Effector memory CD8-positive, alpha-beta T cell (primary cell): ENCODE measurements at regions not wholly inside any gene's neighbourhood (a gene's known extent, or its start where the extent isn't known, plus 50 kb on each side); places are given as distances from the start of the nearest gene placed in this dataset.

Experiments used
- ATAC-seq: fragments of 150-1000 bp; cut with Tn5 transposase; replicated peaks from 2 replicates; pipeline ENCODE4 v1.10.0; 2021; ENCODE audit warnings: mild to moderate bottlenecking, moderate library complexity
- DNase-seq, 3 experiments: peaks; one replicate each; pipeline ENCODE4 v3.0.0; 2021
- H3K27ac Mint-ChIP-seq, 2 donors: one replicate each; pipeline ENCODE4 v1.8.0; 2022; ENCODE audit warnings: mild to moderate bottlenecking in 2 of 2, mixed read lengths in 2 of 2, moderate library complexity in 2 of 2
- H3K27me3 Mint-ChIP-seq, 2 donors: one replicate each; pipeline ENCODE4 v1.8.0; 2022; ENCODE audit warnings: mixed read lengths in 2 of 2
- H3K36me3 Mint-ChIP-seq: one replicate; pipeline ENCODE4 v1.8.0; 2022; ENCODE audit warnings: mild to moderate bottlenecking, moderate library complexity, mixed read lengths; ENCODE audit not compliant: insufficient read depth
- H3K4me1 Mint-ChIP-seq, 2 donors: one replicate each; pipeline ENCODE4 v1.8.0; 2022; ENCODE audit warnings: low read depth in 2 of 2, mixed read lengths in 2 of 2
- H3K4me3 Mint-ChIP-seq, 2 donors: one replicate each; pipeline ENCODE4 v1.8.0; 2022; ENCODE audit warnings: mild to moderate bottlenecking in 2 of 2, mixed read lengths in 2 of 2, moderate library complexity in 2 of 2
- H3K9me3 Mint-ChIP-seq, 2 donors: one replicate each; pipeline ENCODE4 v1.8.0; 2022; ENCODE audit warnings: mixed read lengths in 2 of 2

DNA sequence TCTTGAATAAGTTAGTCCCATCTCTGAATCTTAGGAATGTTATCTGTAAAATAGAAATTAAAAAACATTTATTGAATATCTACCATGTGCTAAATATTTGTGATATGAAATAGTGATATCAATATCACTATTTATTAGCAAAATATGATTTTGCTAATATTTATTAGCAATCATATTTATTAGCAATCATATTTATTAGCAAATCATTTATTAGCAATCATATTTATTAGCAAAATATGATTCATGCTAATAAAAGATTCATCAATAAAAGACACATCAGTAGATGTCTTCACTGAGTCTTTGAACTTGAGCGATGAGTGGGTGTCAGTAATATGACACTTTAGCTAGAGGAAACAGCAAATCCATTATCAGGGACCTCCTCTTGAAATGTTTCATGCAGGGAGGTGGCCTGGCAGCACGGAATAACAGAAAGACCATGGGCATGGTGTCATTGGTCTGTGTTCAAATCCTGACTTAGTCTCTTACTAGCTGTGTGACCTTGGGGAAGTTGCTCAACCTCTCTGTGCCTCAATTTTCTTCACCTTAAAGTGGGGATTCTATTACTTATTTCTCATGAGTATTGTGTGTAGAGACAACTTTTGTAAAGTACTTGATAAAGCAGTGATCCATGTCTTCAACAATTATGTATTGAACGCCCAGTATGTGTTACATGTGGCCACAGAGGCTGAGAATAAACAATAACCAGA lies 456.2 kb upstream of the MEX3C start:
- Mint-ChIP-seq H3K36me3 (no peaks in the 10 kb centered on the region), H3K4me3 (no peak overlapping the region), H3K9me3 (no peaks in the 10 kb centered on the region), H3K4me1 (no peaks in the 10 kb centered on the region), H3K27me3 (peaks cover 19 to 26% of the 10 kb centered on the region in 2 donors), H3K27ac (no peak overlapping the region)
- no peak for DNase-seq
- ATAC-seq = no peak

DNA sequence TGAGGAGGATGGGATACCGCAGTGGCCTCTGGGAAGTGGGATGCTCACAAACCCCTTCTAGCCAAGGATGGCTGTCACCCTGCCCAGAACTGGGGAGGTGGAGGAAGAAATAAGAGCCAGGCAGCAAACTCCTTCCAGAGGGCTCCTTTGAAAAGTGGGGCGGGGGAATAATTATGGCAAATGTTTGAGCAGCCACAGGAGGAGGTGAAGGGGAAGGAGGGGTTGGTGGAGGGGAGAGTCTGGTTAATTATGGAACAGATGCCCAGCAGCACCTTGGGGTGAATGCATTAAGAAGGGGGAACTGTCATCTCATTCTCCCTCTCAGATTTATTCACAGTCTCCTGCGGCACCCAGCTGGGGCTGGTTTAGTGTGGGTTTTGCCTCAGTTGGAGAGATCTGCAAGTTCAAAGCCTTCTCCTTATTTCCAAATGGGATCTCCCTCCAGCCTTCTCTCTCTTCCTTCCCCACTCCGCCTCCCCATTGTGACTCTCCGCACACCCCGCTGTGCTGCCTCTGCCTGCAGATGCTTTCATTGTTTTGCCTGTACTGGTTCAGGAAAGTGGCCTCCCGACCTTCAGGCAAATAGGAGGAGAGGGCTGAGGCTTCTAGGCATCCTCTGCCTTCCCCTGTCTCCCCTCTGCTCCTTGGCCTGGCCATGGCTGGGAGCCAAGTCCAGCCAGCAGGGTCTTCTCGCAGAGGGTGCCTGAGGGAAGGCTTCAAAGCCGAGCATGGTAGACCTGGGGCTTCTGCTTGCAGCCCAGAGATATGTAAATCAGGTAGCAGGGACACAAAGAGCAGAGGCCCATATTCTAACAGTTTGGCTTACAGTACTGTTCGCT lies 457.2 kb upstream of the MEX3C start:
- Mint-ChIP-seq H3K9me3 (no peaks in the 10 kb centered on the region), H3K4me3 (no peak overlapping the region), H3K36me3 (no peaks in the 10 kb centered on the region), H3K27me3 (peaks cover 19 to 26% of the 10 kb centered on the region in 2 donors), H3K27ac (peak overlapping the region in 1 of 2 donors; percentile 20), H3K4me1 (no peaks in the 10 kb centered on the region)
- no peak for ATAC-seq
- no peak for DNase-seq

DNA sequence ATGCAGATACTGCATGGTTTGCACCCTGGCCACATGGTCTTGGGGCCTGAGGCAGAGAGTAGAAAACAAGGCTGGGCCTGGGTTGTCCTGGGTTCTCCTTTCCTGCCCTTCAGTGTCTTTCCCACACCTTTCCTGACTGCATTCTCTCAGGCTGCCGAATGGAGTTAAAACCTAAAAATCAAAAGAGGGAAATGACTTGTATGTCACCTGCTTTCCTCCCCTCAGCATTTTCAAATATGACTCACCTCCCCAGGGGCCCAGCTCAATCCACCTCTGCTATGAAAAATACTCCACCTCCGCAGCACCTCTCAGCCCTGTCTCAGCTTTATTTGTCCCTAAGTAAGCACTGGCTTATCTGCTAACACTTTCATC lies 457.8 kb upstream of the MEX3C start:
- peaks cover 19 to 26% of the 10 kb centered on the region in 2 donors for H3K27me3 Mint-ChIP-seq
- no peaks in the 10 kb centered on the region for H3K36me3 Mint-ChIP-seq
- H3K4me1 Mint-ChIP-seq = no peaks in the 10 kb centered on the region
- DNase-seq (no peak), ATAC-seq (no peak)
- H3K27ac Mint-ChIP-seq = no peak overlapping the region
- no peak overlapping the region for H3K4me3 Mint-ChIP-seq
- H3K9me3 Mint-ChIP-seq = no peaks in the 10 kb centered on the region

DNA sequence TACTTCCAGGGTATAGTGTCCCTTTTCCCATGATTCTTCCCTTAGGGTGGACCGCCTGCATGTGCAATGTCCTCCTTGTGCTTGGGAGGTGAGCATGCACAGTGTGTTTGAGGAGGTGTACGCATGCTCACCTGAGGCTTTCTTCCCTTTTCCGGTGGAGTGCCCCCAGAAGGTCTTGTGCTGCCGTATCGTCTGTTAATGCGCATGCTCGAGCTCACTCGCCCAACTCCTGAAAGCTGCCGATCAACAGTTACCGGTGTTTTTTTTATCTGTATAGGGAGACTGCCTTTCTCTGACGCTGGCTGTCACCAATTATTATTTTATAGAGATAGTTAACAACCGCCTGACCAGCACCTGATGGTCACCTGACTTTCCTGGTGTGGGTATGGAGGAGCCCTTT lies 458.8 kb upstream of the MEX3C start:
- no peaks in the 10 kb centered on the region for H3K4me1 Mint-ChIP-seq
- H3K4me3 Mint-ChIP-seq = no peak overlapping the region
- H3K9me3 Mint-ChIP-seq = no peaks in the 10 kb centered on the region

DNA sequence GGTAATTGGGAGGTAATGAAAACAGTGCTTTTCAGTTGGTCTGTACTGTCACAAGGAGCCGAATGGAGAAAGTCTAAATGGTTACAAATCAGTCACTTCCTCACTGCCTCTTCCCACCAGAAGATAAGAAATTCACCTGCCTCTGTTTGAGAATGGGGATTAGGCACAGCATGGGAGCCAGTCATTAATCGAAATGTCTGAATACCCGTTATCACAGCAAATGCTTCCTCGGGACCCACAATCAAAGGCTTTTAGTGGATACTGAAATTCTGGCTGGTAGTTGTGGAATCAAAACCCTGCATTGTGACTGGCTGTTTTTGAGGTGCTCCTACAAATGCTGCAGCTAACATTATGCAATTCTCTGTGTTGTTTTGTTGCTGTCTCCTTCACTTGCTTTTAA lies 461.0 kb upstream of the MEX3C start:
- no peak overlapping the region for H3K4me3 Mint-ChIP-seq
- DNase-seq (no peak), ATAC-seq (no peak)
- no peaks in the 10 kb centered on the region for H3K9me3 Mint-ChIP-seq
- H3K36me3 Mint-ChIP-seq = no peaks in the 10 kb centered on the region
- H3K27ac Mint-ChIP-seq = no peak overlapping the region
- H3K4me1 Mint-ChIP-seq = no peaks in the 10 kb centered on the region
- H3K27me3 Mint-ChIP-seq = peaks cover 18 to 19% of the 10 kb centered on the region in 2 donors

More for the DNA sequence above, 458.8 kb upstream of the MEX3C start:
- ATAC-seq (no peak), DNase-seq (no peak)
- Mint-ChIP-seq H3K27ac (no peak overlapping the region), H3K36me3 (no peaks in the 10 kb centered on the region), H3K27me3 (peaks cover 19 to 25% of the 10 kb centered on the region in 2 donors)

DNA sequence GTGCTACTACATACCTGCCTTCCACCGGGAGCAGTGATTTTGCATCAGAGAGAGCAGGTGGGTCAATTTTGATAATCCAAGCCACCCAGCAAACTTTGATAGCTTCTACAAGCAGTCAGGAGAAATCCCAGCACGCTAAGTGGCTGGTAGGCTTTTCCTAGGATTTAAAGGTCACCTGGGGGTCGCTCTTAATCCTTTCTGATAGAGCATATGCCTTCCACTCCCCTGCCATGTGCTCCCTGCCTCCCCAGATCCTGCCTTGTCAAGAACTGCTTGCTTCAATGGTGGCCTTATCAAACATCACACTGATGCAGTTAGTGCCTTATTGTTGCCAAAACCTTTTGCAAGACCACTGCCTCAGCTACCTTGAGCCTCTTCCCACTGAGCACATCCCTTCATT lies 462.3 kb upstream of the MEX3C start:
- no peak overlapping the region for H3K4me3 Mint-ChIP-seq
- no peaks in the 10 kb centered on the region for H3K36me3 Mint-ChIP-seq
- DNase-seq (no peak), ATAC-seq (no peak)
- no peaks in the 10 kb centered on the region for H3K9me3 Mint-ChIP-seq
- peaks cover 21 to 23% of the 10 kb centered on the region in 2 donors for H3K27me3 Mint-ChIP-seq
- no peak overlapping the region for H3K27ac Mint-ChIP-seq
- H3K4me1 Mint-ChIP-seq = no peaks in the 10 kb centered on the region

DNA sequence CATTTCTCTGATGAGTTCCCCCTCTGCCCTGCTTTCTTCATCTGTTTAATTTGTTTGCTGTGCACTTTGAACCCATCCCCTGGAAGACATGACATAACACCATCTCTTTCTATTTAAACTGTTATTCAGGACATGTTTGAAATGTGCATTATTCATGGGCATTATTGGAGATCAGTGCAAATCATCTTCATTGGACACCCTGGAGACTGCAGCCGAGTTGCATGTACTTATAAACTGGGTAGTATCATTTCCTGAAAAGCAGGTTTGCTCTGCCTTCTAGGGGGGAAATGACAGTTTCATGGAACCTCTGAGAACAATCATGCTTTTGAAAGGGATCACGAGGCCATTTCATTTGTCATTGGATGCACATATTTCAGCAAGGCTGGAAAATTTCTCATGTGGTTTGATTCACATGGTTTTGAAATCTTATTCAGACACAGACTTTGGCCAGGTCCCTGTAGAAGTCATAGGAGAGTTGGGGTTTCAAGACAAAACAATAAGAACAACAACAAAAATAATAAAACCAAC lies 462.8 kb upstream of the MEX3C start:
- H3K27ac Mint-ChIP-seq = no peak overlapping the region
- no peak overlapping the region for H3K4me3 Mint-ChIP-seq
- DNase-seq (no peak), ATAC-seq (no peak)
- no peaks in the 10 kb centered on the region for H3K4me1 Mint-ChIP-seq
- H3K36me3 Mint-ChIP-seq = no peaks in the 10 kb centered on the region
- peaks cover 23 to 26% of the 10 kb centered on the region in 2 donors for H3K27me3 Mint-ChIP-seq
- H3K9me3 Mint-ChIP-seq = no peaks in the 10 kb centered on the region

DNA sequence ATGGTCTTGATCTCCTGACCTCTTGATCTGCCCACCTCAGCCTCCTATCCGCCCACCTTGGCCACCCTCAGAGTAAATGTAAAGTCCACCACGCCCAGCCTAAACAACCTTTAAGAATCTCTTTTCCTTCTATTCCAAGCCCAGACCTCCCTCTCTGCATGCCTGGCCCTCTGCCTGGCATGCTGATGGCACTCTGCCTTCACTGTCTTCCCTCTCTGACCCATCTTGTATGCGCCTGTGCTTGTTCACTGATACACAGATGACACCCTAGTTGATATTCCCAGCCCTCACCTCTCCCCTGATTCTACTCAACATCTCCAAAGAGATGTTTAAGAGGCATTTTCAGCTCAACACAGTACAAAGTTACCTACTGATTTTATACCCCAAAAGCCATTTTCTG lies 466.8 kb upstream of the MEX3C start:
- no peak overlapping the region for H3K27ac Mint-ChIP-seq
- no peak overlapping the region for H3K4me3 Mint-ChIP-seq
- peaks cover 0 to 3% of the 10 kb centered on the region in 2 donors for H3K4me1 Mint-ChIP-seq
- ATAC-seq (no peak), DNase-seq (no peak)
- H3K36me3 Mint-ChIP-seq = no peaks in the 10 kb centered on the region
- H3K27me3 Mint-ChIP-seq = peaks cover 21 to 29% of the 10 kb centered on the region in 2 donors
- no peaks in the 10 kb centered on the region for H3K9me3 Mint-ChIP-seq

DNA sequence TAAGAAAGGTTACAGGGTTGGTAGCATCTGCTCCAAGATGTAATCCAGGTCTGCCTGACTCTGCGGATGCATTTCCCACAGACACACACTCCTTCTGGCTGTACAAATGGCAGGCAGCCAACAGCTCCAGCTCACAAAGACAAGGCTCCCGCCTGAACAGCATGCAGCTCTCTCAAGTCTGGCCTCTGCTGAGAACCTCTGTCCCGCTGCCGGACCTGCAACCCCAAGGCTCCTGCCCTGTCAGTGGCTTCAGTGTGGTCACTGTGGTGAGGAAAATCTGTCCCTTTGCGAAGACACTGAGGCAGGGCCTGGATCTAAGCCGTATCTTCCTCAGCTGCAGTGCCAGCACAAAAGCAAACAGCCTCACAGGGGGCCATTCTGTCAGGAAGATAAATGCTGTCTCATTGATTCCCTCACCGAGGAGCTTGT lies 469.3 kb upstream of the MEX3C start:
- Mint-ChIP-seq H3K27me3 (peaks cover 21 to 29% of the 10 kb centered on the region in 2 donors), H3K4me1 (peaks cover 0 to 3% of the 10 kb centered on the region in 2 donors), H3K4me3 (no peak overlapping the region), H3K27ac (no peak overlapping the region), H3K36me3 (no peaks in the 10 kb centered on the region), H3K9me3 (peaks cover 0 to 6% of the 10 kb centered on the region in 2 donors)
- ATAC-seq (no peak), DNase-seq (no peak)

DNA sequence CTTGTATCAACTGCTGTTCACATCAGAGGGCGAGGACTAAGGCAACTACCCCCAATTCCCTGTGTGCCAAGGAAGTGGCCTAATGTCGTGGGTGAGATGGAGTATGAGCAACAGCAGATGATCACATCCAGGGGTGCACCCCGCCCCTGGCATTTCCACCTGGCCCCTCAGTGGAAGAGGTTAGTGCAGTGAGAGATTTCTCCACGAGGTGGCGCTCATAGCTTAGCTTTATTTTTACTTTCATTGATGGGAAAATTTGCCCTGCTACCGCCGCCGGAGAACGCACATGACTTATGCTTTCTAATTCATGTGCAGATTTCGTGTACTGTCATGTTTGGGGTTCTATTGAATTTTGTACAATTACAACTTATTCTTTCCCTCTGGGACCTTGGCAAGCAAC lies 470.6 kb upstream of the MEX3C start:
- Mint-ChIP-seq H3K27me3 (peaks cover 21 to 29% of the 10 kb centered on the region in 2 donors), H3K36me3 (no peaks in the 10 kb centered on the region), H3K4me1 (peaks cover 0 to 3% of the 10 kb centered on the region in 2 donors), H3K27ac (no peak overlapping the region), H3K4me3 (no peak overlapping the region), H3K9me3 (peaks cover 0 to 6% of the 10 kb centered on the region in 2 donors)
- no peak for DNase-seq
- no peak for ATAC-seq

DNA sequence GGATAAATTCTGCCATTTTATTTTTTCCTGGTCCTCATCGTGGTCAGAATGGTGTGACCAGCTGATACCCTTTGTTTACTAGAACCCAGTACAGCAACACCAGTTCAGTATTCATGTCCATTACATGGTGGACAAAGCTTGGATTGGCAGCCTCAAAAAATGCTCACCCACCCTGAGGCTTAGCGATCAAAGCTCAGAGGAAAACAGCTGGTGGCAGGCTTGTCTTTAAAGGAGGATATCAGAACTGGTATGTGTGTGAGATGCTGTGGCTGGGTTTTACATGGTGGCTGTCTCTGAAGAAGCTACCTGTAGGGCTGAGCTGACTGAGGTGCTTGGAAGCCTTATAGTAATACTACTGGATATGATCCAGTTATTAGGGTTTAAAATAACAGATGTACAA lies 471.1 kb upstream of the MEX3C start:
- Mint-ChIP-seq H3K27me3 (peaks cover 21 to 29% of the 10 kb centered on the region in 2 donors), H3K36me3 (no peaks in the 10 kb centered on the region), H3K4me1 (peaks cover 0 to 3% of the 10 kb centered on the region in 2 donors), H3K4me3 (no peak overlapping the region), H3K27ac (no peak overlapping the region), H3K9me3 (peaks cover 0 to 6% of the 10 kb centered on the region in 2 donors)
- ATAC-seq (no peak), DNase-seq (no peak)

DNA sequence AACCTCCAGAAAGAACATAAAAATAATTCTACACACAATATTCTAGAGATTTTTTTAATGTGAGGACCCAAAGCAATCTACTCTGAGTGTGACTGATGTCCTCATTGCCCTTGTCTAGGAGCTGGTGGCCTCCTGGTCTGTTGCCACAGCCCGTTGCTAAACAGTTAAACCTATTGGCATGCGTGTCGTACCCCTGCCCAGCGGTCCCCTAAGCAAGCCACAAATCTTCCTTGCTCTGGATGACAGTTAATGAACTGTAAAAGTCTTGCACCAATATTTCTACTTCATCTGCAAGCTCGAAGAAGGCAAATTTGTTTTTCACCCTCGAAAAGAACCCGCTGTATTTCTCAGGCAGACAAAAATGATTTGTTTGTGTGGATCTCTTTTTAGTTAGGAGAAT lies 489.1 kb upstream of the MEX3C start:
- no peak overlapping the region for H3K4me3 Mint-ChIP-seq
- H3K27ac Mint-ChIP-seq = no peak overlapping the region
- H3K9me3 Mint-ChIP-seq = peaks cover under 1 to 8% of the 10 kb centered on the region in 2 donors
- H3K4me1 Mint-ChIP-seq = no peaks in the 10 kb centered on the region
- no peak for ATAC-seq
- no peak for DNase-seq
- no peaks in the 10 kb centered on the region for H3K27me3 Mint-ChIP-seq
- no peaks in the 10 kb centered on the region for H3K36me3 Mint-ChIP-seq

DNA sequence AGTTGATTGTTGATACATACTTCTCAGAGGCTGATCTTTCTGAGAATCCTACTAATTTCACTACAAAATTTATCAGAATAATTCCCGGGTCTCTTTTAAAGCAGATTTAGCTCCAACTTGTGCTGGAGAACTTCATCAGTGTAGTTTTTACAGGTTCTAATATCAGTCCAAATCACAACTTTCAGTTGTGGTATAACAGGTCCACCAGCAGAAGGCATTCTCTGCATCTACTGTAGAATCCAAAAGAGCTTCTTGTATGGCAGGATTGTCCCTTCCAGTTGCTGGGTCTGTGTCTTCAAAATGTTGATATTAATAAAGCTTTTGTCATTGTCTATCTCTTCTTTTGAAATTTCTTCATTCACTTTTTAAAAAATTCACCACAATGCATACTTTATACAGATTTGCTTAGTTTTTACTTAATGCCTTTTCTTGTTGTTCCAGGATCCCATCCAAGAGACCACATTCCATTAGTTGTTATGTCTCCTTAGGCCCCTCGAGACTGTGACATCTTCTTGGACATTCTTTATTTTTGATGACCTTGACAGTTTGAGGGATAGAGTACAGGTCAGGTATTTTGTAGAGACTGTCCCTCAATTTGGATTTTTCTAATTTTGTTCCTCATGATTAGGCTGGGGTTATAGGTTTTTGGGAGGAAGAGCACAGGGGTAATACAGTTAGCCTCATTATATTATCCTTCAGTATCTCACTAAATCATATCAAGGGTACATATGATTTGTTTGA lies 490.5 kb upstream of the MEX3C start:
- DNase-seq (no peak), ATAC-seq (no peak)
- Mint-ChIP-seq H3K4me3 (no peak overlapping the region), H3K9me3 (peaks cover 0 to 8% of the 10 kb centered on the region in 2 donors), H3K27ac (no peak overlapping the region), H3K27me3 (no peaks in the 10 kb centered on the region), H3K36me3 (no peaks in the 10 kb centered on the region), H3K4me1 (no peaks in the 10 kb centered on the region)
